ENCODE measurements at regions not wholly inside any gene's neighbourhood (a gene's known extent, or its start where the extent isn't known, plus 50 kb on each side); places are given as distances from the start of the nearest gene placed in this dataset.

GRCh38 chr10:130887170-130887569 is 424.4 kb downstream of the TCERG1L start:
- no peak for DNase-seq

- DNase-seq, result no peak
These were observed 423.0 kb downstream of the TCERG1L start for GRCh38 chr10:130888493-130888892.

- DNase-seq, result no peak
These were observed 422.3 kb downstream of the TCERG1L start for GRCh38 chr10:130889240-130889639.

- no peak for DNase-seq
These were observed 421.7 kb downstream of the TCERG1L start for GRCh38 chr10:130889780-130890179.

- DNase-seq, result no peak
These were observed 420.5 kb downstream of the TCERG1L start for GRCh38 chr10:130891066-130891465.

- no peak for DNase-seq
These were observed 417.1 kb downstream of the TCERG1L start for GRCh38 chr10:130894471-130894870.

GRCh38 chr10:130895161-130895560 is 416.4 kb downstream of the TCERG1L start:
- DNase-seq, result no peak

- DNase-seq, result no peak
These were observed 413.7 kb downstream of the TCERG1L start for GRCh38 chr10:130897815-130898214.

GRCh38 chr10:130898381-130898780 is 413.1 kb downstream of the TCERG1L start:
- DNase-seq, result no peak

GRCh38 chr10:130899856-130900255 is 411.7 kb downstream of the TCERG1L start:
- DNase-seq, result no peak

GRCh38 chr10:130900441-130901160 is 410.9 kb downstream of the TCERG1L start:
- DNase-seq, result no peak

GRCh38 chr10:130901311-130902165 is 410.0 kb downstream of the TCERG1L start:
- no peak for DNase-seq

- DNase-seq, result no peak
These were observed 409.1 kb downstream of the TCERG1L start for GRCh38 chr10:130902471-130902870.

GRCh38 chr10:130902929-130903328 is 408.6 kb downstream of the TCERG1L start:
- DNase-seq, result no peak

GRCh38 chr10:130904676-130905075 is 406.8 kb downstream of the TCERG1L start:
- DNase-seq, result no peak

- DNase-seq, result no peak
These were observed 406.1 kb downstream of the TCERG1L start for GRCh38 chr10:130905386-130905785.

- DNase-seq, result no peak
These were observed 405.6 kb downstream of the TCERG1L start for GRCh38 chr10:130905921-130906320.

GRCh38 chr10:130910848-130911247 is 400.7 kb downstream of the TCERG1L start:
- DNase-seq, result no peak

GRCh38 chr10:130913844-130914243 is 397.7 kb downstream of the TCERG1L start:
- DNase-seq, result no peak

- no peak for DNase-seq
These were observed 397.2 kb downstream of the TCERG1L start for GRCh38 chr10:130914367-130914766.

- no peak for DNase-seq
These were observed 396.5 kb downstream of the TCERG1L start for GRCh38 chr10:130915065-130915464.

- no peak for DNase-seq
These were observed 390.1 kb downstream of the TCERG1L start for GRCh38 chr10:130921461-130921860.

- DNase-seq, result no peak
These were observed 389.5 kb downstream of the TCERG1L start for GRCh38 chr10:130921911-130922440.

GRCh38 chr10:130923596-130923995 is 387.9 kb downstream of the TCERG1L start:
- no peak for DNase-seq
